OCI-LY7 (cell line): ENCODE measurements at regions not wholly inside any gene's neighbourhood (a gene's known extent, or its start where the extent isn't known, plus 50 kb on each side); places are given as distances from the start of the nearest gene placed in this dataset.

Experiments
- BruUV-seq: library from RNA; stranded (reverse); fragments of 400-500 nt; replicated peaks from 2 replicates; lab custom pipeline; 2021; lab: Mats Ljungman, UMichigan
- CTCF ChIA-PET: fragments of 300-600 bp; sonication (Branson Sonifier 250); formaldehyde crosslinking; loops from one replicate; lab custom pipeline; 2022; ENCODE audit warnings: antibody characterized with exemption; ENCODE audit not compliant: unreplicated experiment; lab: Charles Lee
- POLR2A ChIA-PET: fragments of 300-600 bp; sonication (Branson Sonifier 250); formaldehyde crosslinking; loops from one replicate; lab custom pipeline; 2022; ENCODE audit warnings: antibody characterized with exemption; lab: Charles Lee
- DNase-seq: peaks from one replicate; pipeline ENCODE4 v3.0.0-alpha.2; 2015; ENCODE audit warnings: low spot score
- H2AFZ ChIP-seq: fragments of 200-600 bp; sonication (generic), shearing (Covaris generic); 2 replicates; pipeline ENCODE4 v1.6.1; 2014; ENCODE audit warnings: mild to moderate bottlenecking, antibody characterized with exemption, low read length, moderate library complexity
- H3K27ac ChIP-seq: fragments of 200-600 bp; sonication (generic); 2 replicates; pipeline ENCODE4 v1.5.1; 2014; ENCODE audit warnings: mixed run types, low read depth, mild to moderate bottlenecking, moderate library complexity, low read length, inconsistent platforms; ENCODE audit not compliant: poor library complexity, severe bottlenecking
- H3K36me3 ChIP-seq: fragments of 200-600 bp; sonication (generic); 2 replicates; pipeline ENCODE4 v1.6.1; 2014; ENCODE audit warnings: mild to moderate bottlenecking, antibody characterized with exemption, low read length, moderate library complexity, mixed read lengths; ENCODE audit not compliant: insufficient read depth
- H3K4me1 ChIP-seq: fragments of 200-600 bp; sonication (generic); 2 replicates; pipeline ENCODE4 v1.5.1; 2014; ENCODE audit warnings: mild to moderate bottlenecking, low read length; ENCODE audit not compliant: insufficient read depth, poor library complexity, severe bottlenecking
- H3K4me2 ChIP-seq: fragments of 200-600 bp; sonication (generic); 2 replicates; pipeline ENCODE4 v1.6.1; 2014; ENCODE audit warnings: mild to moderate bottlenecking, low read length
- H3K4me3 ChIP-seq: fragments of 200-600 bp; sonication (generic); 2 replicates; pipeline ENCODE4 v1.5.1; 2014; ENCODE audit warnings: mild to moderate bottlenecking, low read depth, low read length; ENCODE audit not compliant: poor library complexity, severe bottlenecking
- H3K79me2 ChIP-seq: fragments of 200-600 bp; sonication (generic); 2 replicates; pipeline ENCODE4 v1.6.1; 2016; ENCODE audit warnings: low read depth, mild to moderate bottlenecking, low read length, moderate library complexity, mixed read lengths; ENCODE audit not compliant: insufficient read depth
- H3K9me2 ChIP-seq: fragments of 200-600 bp; sonication (generic); 2 replicates; pipeline ENCODE4 v1.6.1; 2016; ENCODE audit warnings: mild to moderate bottlenecking, low read length, mixed read lengths; ENCODE audit not compliant: insufficient read depth
- H3K9me3 ChIP-seq: fragments of 200-600 bp; sonication (generic); 2 replicates; pipeline ENCODE4 v1.6.1; 2014; ENCODE audit warnings: mild to moderate bottlenecking, mixed run types, low read length, mixed read lengths
- H4K20me1 ChIP-seq: fragments of 200-600 bp; sonication (generic); 2 replicates; pipeline ENCODE4 v1.6.1; 2014; ENCODE audit warnings: mild to moderate bottlenecking, antibody characterized with exemption, low read length, moderate library complexity, mixed read lengths; ENCODE audit not compliant: insufficient read depth
- EZH2phosphoT487 ChIP-seq: fragments of 200-600 bp; sonication (generic); IDR thresholded peaks from 2 replicates; pipeline ENCODE4 v1.6.1; 2018; ENCODE audit warnings: low read depth, borderline replicate concordance, mild to moderate bottlenecking, mixed run types, antibody characterized with exemption, low read length, moderate library complexity, mixed read lengths
- intact Hi-C: fragments of 100-400 bp; cut with micrococcal nuclease; formaldehyde crosslinking; loops from one replicate; pipeline ENCODE4 v1.10.0; 2022; ENCODE audit not compliant: unreplicated experiment
- TF ChIP-seq, protein P1 (sequence below): fragments of 200-600 bp; sonication (generic); conservative IDR thresholded peaks from 2 replicates; pipeline ENCODE4 v1.5.1; 2014; ENCODE audit warnings: mild to moderate bottlenecking, antibody characterized with exemption, low read length, moderate library complexity, mixed read lengths

DNA sequence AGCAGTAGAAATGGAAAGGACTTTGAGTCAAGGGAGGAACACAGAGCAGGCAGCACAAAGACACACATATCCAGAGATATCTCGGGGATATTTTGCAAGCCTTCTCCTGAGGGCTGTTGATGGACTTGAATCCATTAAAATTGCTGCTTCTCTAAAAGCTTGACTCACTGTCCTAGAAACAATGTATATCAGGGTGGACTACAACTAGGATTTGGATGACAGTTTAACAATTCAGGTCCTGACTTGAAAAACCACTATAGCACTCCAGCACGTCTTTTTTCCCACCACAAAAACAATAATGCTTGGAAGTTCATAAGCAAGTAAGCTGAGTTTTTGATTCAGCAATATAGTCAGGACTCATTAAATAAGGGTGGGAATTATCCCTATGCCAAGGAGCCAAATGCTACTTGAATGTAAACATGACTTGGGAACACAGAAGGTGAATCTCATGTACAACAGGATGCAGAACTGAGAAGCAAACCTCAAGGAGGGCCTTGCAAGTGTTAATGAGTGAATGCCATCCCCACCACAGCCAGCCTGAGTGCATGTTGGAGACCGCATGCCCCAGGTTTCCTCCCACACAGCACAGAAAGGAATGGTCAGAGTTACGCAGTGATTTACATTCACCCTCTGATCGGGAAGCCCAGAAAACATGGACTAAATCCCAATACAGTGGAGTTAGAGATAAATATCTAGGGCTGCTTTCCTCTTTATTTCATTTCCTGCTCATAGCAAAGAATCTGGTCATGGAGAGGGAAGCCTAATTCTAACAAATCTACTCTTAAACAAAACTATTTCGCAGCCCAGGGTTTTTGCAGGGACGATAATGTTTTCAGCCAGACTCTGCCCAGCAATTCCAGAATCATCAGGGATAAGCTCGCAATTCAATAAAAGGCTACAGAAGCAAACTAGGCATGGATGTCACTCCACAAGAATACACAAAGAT is 98.4 kb upstream of the OR9G4 start:
- Histone ChIP-seq H4K20me1 (no peaks in the 10 kb centered on the region), H3K79me2 (no peaks in the 10 kb centered on the region), H3K36me3 (no peaks in the 10 kb centered on the region), H3K4me3 (no peak overlapping the region), H3K9me3 (no peaks in the 10 kb centered on the region), H3K4me2 (no peak overlapping the region), H3K4me1 (no peaks in the 10 kb centered on the region), H3K9me2 (no peaks in the 10 kb centered on the region), H2AFZ (no peak overlapping the region), H3K27ac (no peak overlapping the region)
- TF ChIP-seq EZH2phosphoT487 = no peak
- TF ChIP-seq, protein P1, sequence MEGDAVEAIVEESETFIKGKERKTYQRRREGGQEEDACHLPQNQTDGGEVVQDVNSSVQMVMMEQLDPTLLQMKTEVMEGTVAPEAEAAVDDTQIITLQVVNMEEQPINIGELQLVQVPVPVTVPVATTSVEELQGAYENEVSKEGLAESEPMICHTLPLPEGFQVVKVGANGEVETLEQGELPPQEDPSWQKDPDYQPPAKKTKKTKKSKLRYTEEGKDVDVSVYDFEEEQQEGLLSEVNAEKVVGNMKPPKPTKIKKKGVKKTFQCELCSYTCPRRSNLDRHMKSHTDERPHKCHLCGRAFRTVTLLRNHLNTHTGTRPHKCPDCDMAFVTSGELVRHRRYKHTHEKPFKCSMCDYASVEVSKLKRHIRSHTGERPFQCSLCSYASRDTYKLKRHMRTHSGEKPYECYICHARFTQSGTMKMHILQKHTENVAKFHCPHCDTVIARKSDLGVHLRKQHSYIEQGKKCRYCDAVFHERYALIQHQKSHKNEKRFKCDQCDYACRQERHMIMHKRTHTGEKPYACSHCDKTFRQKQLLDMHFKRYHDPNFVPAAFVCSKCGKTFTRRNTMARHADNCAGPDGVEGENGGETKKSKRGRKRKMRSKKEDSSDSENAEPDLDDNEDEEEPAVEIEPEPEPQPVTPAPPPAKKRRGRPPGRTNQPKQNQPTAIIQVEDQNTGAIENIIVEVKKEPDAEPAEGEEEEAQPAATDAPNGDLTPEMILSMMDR = no peak
- ChIA-PET POLR2A (interaction anchor here (0.6 kb wide), 1 partner anchor 141 kb away, joined by 3 read pairs; no protein-coding TSS in a partner anchor), CTCF (no interaction called here)
- no TSS peak for BruUV-seq
- intact Hi-C loops = loop anchor here (10.0 kb wide), 1 partner anchor 268 kb away; no protein-coding TSS in a partner anchor
- no peak for DNase-seq

DNA sequence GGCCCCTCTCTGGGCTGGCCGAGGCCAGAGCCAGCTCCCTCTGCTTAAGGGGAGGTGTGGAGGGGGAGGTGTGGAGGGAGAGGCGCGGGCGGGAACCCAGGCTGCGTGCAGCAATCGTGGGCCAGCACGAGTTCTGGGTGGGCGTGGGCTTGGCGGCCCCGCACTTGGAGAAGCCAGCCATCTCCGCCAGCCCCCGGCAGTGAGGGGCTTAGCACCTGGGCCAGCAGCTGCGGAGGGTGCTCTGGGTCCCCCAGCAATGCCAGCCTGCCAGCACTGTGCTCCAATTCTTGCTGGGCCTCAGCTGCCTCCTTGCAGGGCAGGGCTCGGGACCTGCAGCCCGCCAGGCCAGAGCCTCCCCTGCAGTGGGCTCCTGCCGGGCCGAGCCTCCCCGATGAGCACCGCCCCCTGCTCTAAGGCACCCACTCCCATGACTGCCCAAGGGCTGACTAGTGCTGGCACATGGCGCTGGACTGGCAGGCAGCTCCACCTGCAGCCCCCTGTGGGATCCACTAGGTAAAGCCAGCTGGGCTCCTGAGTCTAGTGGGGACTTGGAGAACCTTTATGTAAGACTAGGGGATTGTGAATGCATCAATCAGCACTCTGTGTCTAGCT is 96.7 kb upstream of the OR9G4 start:
- Histone ChIP-seq H2AFZ (no peak overlapping the region), H3K4me1 (no peaks in the 10 kb centered on the region), H3K9me2 (no peaks in the 10 kb centered on the region), H3K36me3 (no peaks in the 10 kb centered on the region), H3K27ac (no peak overlapping the region), H3K79me2 (no peaks in the 10 kb centered on the region), H3K4me2 (no peak overlapping the region), H4K20me1 (no peaks in the 10 kb centered on the region), H3K9me3 (no peaks in the 10 kb centered on the region), H3K4me3 (no peak overlapping the region)
- no peak for DNase-seq
- no TSS peak for BruUV-seq
- no peak for TF ChIP-seq EZH2phosphoT487
- TF ChIP-seq, protein P1 = no peak
- ChIA-PET POLR2A (no interaction called here), CTCF (no interaction called here)
- intact Hi-C loops = loop anchor here (10.0 kb wide), 1 partner anchor 270 kb away; no protein-coding TSS in a partner anchor
